H9 (cell line): ENCODE measurements at regions not wholly inside any gene's neighbourhood (a gene's known extent, or its start where the extent isn't known, plus 50 kb on each side); places are given as distances from the start of the nearest gene placed in this dataset.

Experiments used
- DNase-seq: peaks from one replicate; pipeline ENCODE4 v3.0.0-alpha.2; 2017
- H2AFZ ChIP-seq: one replicate; pipeline ENCODE4 v1.6.1; 2013; ENCODE audit warnings: mild to moderate bottlenecking, low read length, control low read depth, moderate library complexity
- H2AK5ac ChIP-seq: 2 replicates; pipeline ENCODE4 v1.6.1; 2013; ENCODE audit warnings: low read length, control low read depth, mixed read lengths; ENCODE audit not compliant: insufficient read length
- H2BK120ac ChIP-seq: one replicate; pipeline ENCODE4 v1.6.1; 2013; ENCODE audit warnings: low read depth, mild to moderate bottlenecking, low read length, control low read depth, inconsistent platforms; ENCODE audit not compliant: poor library complexity, severe bottlenecking
- H2BK12ac ChIP-seq: 2 replicates; pipeline ENCODE4 v1.6.1; 2013; ENCODE audit warnings: low read length, control low read depth, mixed read lengths, low read depth; ENCODE audit not compliant: insufficient read length
- H2BK15ac ChIP-seq: 2 replicates; pipeline ENCODE4 v1.6.1; 2013; ENCODE audit warnings: low read depth, low read length, control low read depth
- H2BK20ac ChIP-seq: one replicate; pipeline ENCODE4 v1.6.1; 2013; ENCODE audit warnings: low read depth, mild to moderate bottlenecking, low read length, control low read depth, inconsistent platforms; ENCODE audit not compliant: poor library complexity, severe bottlenecking
- H2BK5ac ChIP-seq: 2 replicates; pipeline ENCODE4 v1.6.1; 2013; ENCODE audit warnings: low read length, control low read depth, mixed read lengths; ENCODE audit not compliant: insufficient read length
- H3K14ac ChIP-seq: 2 replicates; pipeline ENCODE4 v1.6.1; 2013; ENCODE audit warnings: low read length, control low read depth; ENCODE audit not compliant: insufficient read depth
- H3K18ac ChIP-seq: 2 replicates; pipeline ENCODE4 v1.6.1; 2013; ENCODE audit warnings: low read depth, mild to moderate bottlenecking, mixed read lengths, low read length, control low read depth; ENCODE audit not compliant: insufficient read length
- H3K23ac ChIP-seq: 2 replicates; pipeline ENCODE4 v1.6.1; 2013; ENCODE audit warnings: low read length, control low read depth, mixed read lengths, low read depth; ENCODE audit not compliant: insufficient read length
- H3K23me2 ChIP-seq: 2 replicates; pipeline ENCODE4 v1.6.1; 2013; ENCODE audit warnings: low read depth, mild to moderate bottlenecking, mixed read lengths, low read length, control low read depth; ENCODE audit not compliant: insufficient read length, poor library complexity, severe bottlenecking
- H3K27ac ChIP-seq: 2 replicates; pipeline ENCODE4 v1.5.1; 2013; ENCODE audit warnings: low read length, control low read depth, mixed read lengths, low read depth; ENCODE audit not compliant: insufficient read length
- H3K27me3 ChIP-seq: 2 replicates; pipeline ENCODE4 v1.6.1; 2013; ENCODE audit warnings: low read length, control low read depth, inconsistent platforms; ENCODE audit not compliant: insufficient read depth
- H3K4ac ChIP-seq: 2 replicates; pipeline ENCODE4 v1.6.1; 2013; ENCODE audit warnings: low read depth, mild to moderate bottlenecking, control low read depth, inconsistent platforms, low read length, moderate library complexity
- H3K4me1 ChIP-seq: 2 replicates; pipeline ENCODE4 v1.6.1; 2013; ENCODE audit warnings: low read length, control low read depth, inconsistent platforms; ENCODE audit not compliant: insufficient read depth
- H3K4me2 ChIP-seq: 2 replicates; pipeline ENCODE4 v1.6.1; 2013; ENCODE audit warnings: low read length, control low read depth, mixed read lengths; ENCODE audit not compliant: insufficient read length, insufficient read depth
- H3K56ac ChIP-seq: 2 replicates; pipeline ENCODE4 v1.6.1; 2013; ENCODE audit warnings: low read depth, mild to moderate bottlenecking, mixed read lengths, low read length, control low read depth; ENCODE audit not compliant: insufficient read length
- H3K79me1 ChIP-seq: 2 replicates; pipeline ENCODE4 v1.6.1; 2013; ENCODE audit warnings: low read depth, mild to moderate bottlenecking, moderate library complexity, low read length, control low read depth, inconsistent platforms; ENCODE audit not compliant: insufficient read depth, poor library complexity, severe bottlenecking
- H3K79me2 ChIP-seq: 2 replicates; pipeline ENCODE4 v1.6.1; 2013; ENCODE audit warnings: low read length, control low read depth, inconsistent platforms; ENCODE audit not compliant: insufficient read depth
- H3K9ac ChIP-seq: 2 replicates; pipeline ENCODE4 v1.6.1; 2013; ENCODE audit warnings: low read length, control low read depth, mixed read lengths; ENCODE audit not compliant: insufficient read length; ENCODE audit errors: extremely low read depth
- H3K9me3 ChIP-seq: one replicate; pipeline ENCODE4 v1.6.1; 2013; ENCODE audit warnings: low read depth, low read length, inconsistent platforms; ENCODE audit not compliant: control insufficient read depth
- H3T11ph ChIP-seq: one replicate; pipeline ENCODE4 v1.6.1; 2013; ENCODE audit warnings: mild to moderate bottlenecking, low read length, control low read depth, inconsistent platforms
- H4K20me1 ChIP-seq: one replicate; pipeline ENCODE4 v1.6.1; 2013; ENCODE audit not compliant: control insufficient read depth, insufficient read length, insufficient read depth
- H4K5ac ChIP-seq: 2 replicates; pipeline ENCODE4 v1.6.1; 2013; ENCODE audit warnings: low read depth, mild to moderate bottlenecking, mixed read lengths, low read length, control low read depth; ENCODE audit not compliant: insufficient read length
- H4K8ac ChIP-seq: replicated peaks from 2 replicates; pipeline ENCODE4 v1.6.1; 2013; ENCODE audit warnings: low read length, control low read depth, mixed read lengths, low read depth; ENCODE audit not compliant: insufficient read length
- H4K91ac ChIP-seq: 2 replicates; pipeline ENCODE4 v1.6.1; 2013; ENCODE audit warnings: low read depth, mild to moderate bottlenecking, moderate library complexity, mixed read lengths, low read length, control low read depth; ENCODE audit not compliant: insufficient read length
- H3K27ac Mint-ChIP-seq, 3 experiments: 2 replicates in 2 of 3; 3 replicates in 1 of 3; pipeline ENCODE4 v1.8.0; 2020 to 2021; ENCODE audit warnings: mixed read lengths in 3 of 3, mild to moderate bottlenecking in 1 of 3, moderate library complexity in 1 of 3
- H3K27me3 Mint-ChIP-seq: 2 replicates; pipeline ENCODE4 v1.8.0; 2021; ENCODE audit warnings: low read depth, mild to moderate bottlenecking, moderate library complexity, mixed read lengths
- H3K36me3 Mint-ChIP-seq, 3 experiments: 2 replicates in 2 of 3; 3 replicates in 1 of 3; pipeline ENCODE4 v1.8.0; 2020 to 2021; ENCODE audit warnings: low read depth in 3 of 3, mixed read lengths in 3 of 3; ENCODE audit not compliant: insufficient read depth in 1 of 3
- H3K4me1 Mint-ChIP-seq, 2 experiments: 2 replicates each; pipeline ENCODE4 v1.8.0; 2020; ENCODE audit warnings: mixed read lengths in 2 of 2
- H3K4me3 Mint-ChIP-seq, 2 experiments: 2 replicates in 1 of 2; 3 replicates in 1 of 2; pipeline ENCODE4 v1.8.0; 2020 to 2021; ENCODE audit warnings: mild to moderate bottlenecking in 2 of 2, mixed read lengths in 2 of 2, moderate library complexity in 1 of 2
- H3K9me3 Mint-ChIP-seq, 2 experiments: 2 replicates in 1 of 2; 3 replicates in 1 of 2; pipeline ENCODE4 v1.8.0; 2020; ENCODE audit warnings: mild to moderate bottlenecking in 2 of 2, mixed read lengths in 2 of 2, moderate library complexity in 1 of 2
- CTCF ChIP-seq: fragments of 200-600 bp; sonication (generic); conservative IDR thresholded peaks from 3 replicates; pipeline ENCODE4 v1.8.0; 2021; ENCODE audit warnings: antibody characterized with exemption, mild to moderate bottlenecking
- WGBS: extraction: QIAGEN DNeasy Blood & Tissue Kit; methylation state at CpG from one replicate; pipeline ENCODE4 v1.1.7; 2013; ENCODE audit warnings: missing lambda C conversion rate, low lambda C conversion rate, mixed read lengths; ENCODE audit not compliant: insufficient read length; ENCODE audit errors: extremely low coverage; 5-methylcytosine and 5-hydroxymethylcytosine counted together

- H3K4me2 ChIP-seq = no peak overlapping the region
- no peak overlapping the region for H3K4me3 Mint-ChIP-seq
- H3K36me3 Mint-ChIP-seq = no peaks in the 10 kb centered on the region; a peak in 2 of 7 replicates
- no peak overlapping the region for H2BK120ac ChIP-seq
- H2AFZ ChIP-seq = no peak overlapping the region
- no peak overlapping the region for H3K14ac ChIP-seq
- no peak overlapping the region for H3K9ac ChIP-seq
- H3K27ac ChIP-seq = no peak overlapping the region
- no peaks in the 10 kb centered on the region for H3K23me2 ChIP-seq
- no peaks in the 10 kb centered on the region for H3K27me3 Mint-ChIP-seq
- no peak overlapping the region for H4K91ac ChIP-seq
- no peaks in the 10 kb centered on the region for H3K79me2 ChIP-seq
- H3K4ac ChIP-seq = no peak overlapping the region
- no peak overlapping the region for H3K27ac Mint-ChIP-seq
- H3K9me3 ChIP-seq = no peaks in the 10 kb centered on the region
- no CpG with 5 or more reads among the region's 1 CpG for WGBS
- peaks cover 5 to 7% of the 10 kb centered on the region in 2 experiments; a peak in 2 of 4 replicates for H3K4me1 Mint-ChIP-seq
- H3K4me1 ChIP-seq = no peaks in the 10 kb centered on the region
- no peak for TF ChIP-seq CTCF
- H3K23ac ChIP-seq = no peak overlapping the region
- H3K79me1 ChIP-seq = no peaks in the 10 kb centered on the region
- H3K9me3 Mint-ChIP-seq = no peaks in the 10 kb centered on the region; a peak in 1 of 5 replicates
- H4K5ac ChIP-seq = no peak overlapping the region
- H3K27me3 ChIP-seq = no peaks in the 10 kb centered on the region
- H3K18ac ChIP-seq = no peak overlapping the region
- no peak overlapping the region for H2BK20ac ChIP-seq
- H4K20me1 ChIP-seq = no peaks in the 10 kb centered on the region
- H2AK5ac ChIP-seq = no peak overlapping the region
- H3T11ph ChIP-seq = no peak overlapping the region
- no peak overlapping the region for H4K8ac ChIP-seq
- no peak overlapping the region for H3K56ac ChIP-seq
- no peak overlapping the region for H2BK12ac ChIP-seq
- H2BK5ac ChIP-seq = no peak overlapping the region
- no peak for DNase-seq
- no peak overlapping the region for H2BK15ac ChIP-seq
Measured at GRCh38 chr14:63100552-63100951, 55.3 kb upstream of the KCNH5 start.
